Trophoblast cell (in vitro differentiated cells and primary cell): ENCODE measurements at regions not wholly inside any gene's neighbourhood (a gene's known extent, or its start where the extent isn't known, plus 50 kb on each side); places are given as distances from the start of the nearest gene placed in this dataset.

Source experiments
- DNase-seq, 2 donors: peaks; one replicate each; pipeline ENCODE4 v3.0.0-alpha.2; 2016
- H2AFZ ChIP-seq: 2 replicates; pipeline ENCODE4 v1.6.1; 2013; ENCODE audit warnings: low read length, moderate library complexity, mild to moderate bottlenecking; ENCODE audit not compliant: insufficient read depth, poor library complexity
- H2AK5ac ChIP-seq: 2 replicates; pipeline ENCODE4 v1.6.1; 2013; ENCODE audit warnings: mild to moderate bottlenecking, low read length
- H2BK120ac ChIP-seq: 2 replicates; pipeline ENCODE4 v1.6.1; 2013; ENCODE audit warnings: low read length, mild to moderate bottlenecking, moderate library complexity; ENCODE audit not compliant: insufficient read depth, poor library complexity
- H2BK12ac ChIP-seq: 2 replicates; pipeline ENCODE4 v1.6.1; 2013; ENCODE audit warnings: mild to moderate bottlenecking, low read length, moderate library complexity
- H2BK5ac ChIP-seq: 2 replicates; pipeline ENCODE4 v1.6.1; 2013; ENCODE audit warnings: low read length, low read depth, moderate library complexity, mild to moderate bottlenecking; ENCODE audit not compliant: poor library complexity
- H3K14ac ChIP-seq: 2 replicates; pipeline ENCODE4 v1.6.1; 2013; ENCODE audit warnings: mild to moderate bottlenecking, low read length
- H3K18ac ChIP-seq: 2 replicates; pipeline ENCODE4 v1.6.1; 2013; ENCODE audit warnings: mild to moderate bottlenecking, low read length
- H3K23ac ChIP-seq: 2 replicates; pipeline ENCODE4 v1.6.1; 2013; ENCODE audit warnings: low read length
- H3K27ac ChIP-seq: 2 replicates; pipeline ENCODE4 v1.5.1; 2013; ENCODE audit warnings: low read depth, mild to moderate bottlenecking, inconsistent platforms, low read length, moderate library complexity
- H3K27me3 ChIP-seq: 2 replicates; pipeline ENCODE4 v1.6.1; 2013; ENCODE audit warnings: inconsistent platforms, mild to moderate bottlenecking, low read length, moderate library complexity; ENCODE audit not compliant: insufficient read depth
- H3K36me3 ChIP-seq, 2 experiments: 1 replicate in 1 of 2; 2 replicates in 1 of 2; pipeline ENCODE4 v1.6.1; 2013; ENCODE audit warnings: low read length in 2 of 2, mild to moderate bottlenecking in 2 of 2, moderate library complexity in 1 of 2; ENCODE audit not compliant: insufficient read depth in 2 of 2, control insufficient read depth in 1 of 2
- H3K4ac ChIP-seq: 2 replicates; pipeline ENCODE4 v1.6.1; 2013; ENCODE audit warnings: low read depth, mild to moderate bottlenecking, low read length, moderate library complexity
- H3K4me1 ChIP-seq, 2 experiments: 1 replicate in 1 of 2; 2 replicates in 1 of 2; pipeline ENCODE4 v1.6.1; 2013; ENCODE audit warnings: low read length in 2 of 2, mild to moderate bottlenecking in 2 of 2, moderate library complexity in 1 of 2; ENCODE audit not compliant: insufficient read depth in 2 of 2, control insufficient read depth in 1 of 2
- H3K4me2 ChIP-seq: 2 replicates; pipeline ENCODE4 v1.6.1; 2013; ENCODE audit warnings: inconsistent platforms, mild to moderate bottlenecking, low read length, moderate library complexity
- H3K4me3 ChIP-seq: 2 replicates; pipeline ENCODE4 v1.5.1; 2013; ENCODE audit warnings: mild to moderate bottlenecking, low read depth, low read length, inconsistent platforms
- H3K79me1 ChIP-seq: one replicate; pipeline ENCODE4 v1.6.1; 2013; ENCODE audit warnings: low read length
- H3K79me2 ChIP-seq: 2 replicates; pipeline ENCODE4 v1.6.1; 2013; ENCODE audit warnings: low read length, mild to moderate bottlenecking; ENCODE audit not compliant: control insufficient read depth, insufficient read depth, poor library complexity
- H3K9ac ChIP-seq: 2 replicates; pipeline ENCODE4 v1.6.1; 2013; ENCODE audit warnings: mild to moderate bottlenecking, low read length
- H3K9me3 ChIP-seq: 2 replicates; pipeline ENCODE4 v1.6.1; 2013; ENCODE audit warnings: low read depth, mild to moderate bottlenecking, control low read depth, inconsistent platforms, low read length; ENCODE audit not compliant: insufficient read depth
- H4K12ac ChIP-seq: 2 replicates; pipeline ENCODE4 v1.6.1; 2013; ENCODE audit warnings: low read depth, mild to moderate bottlenecking, low read length, moderate library complexity
- H4K8ac ChIP-seq: 2 replicates; pipeline ENCODE4 v1.6.1; 2013; ENCODE audit warnings: low read depth, mild to moderate bottlenecking, low read length, moderate library complexity
- H4K91ac ChIP-seq: one replicate; pipeline ENCODE4 v1.6.1; 2013; ENCODE audit warnings: low read depth, mild to moderate bottlenecking, low read length, moderate library complexity
- WGBS: extraction: QIAGEN DNeasy Blood & Tissue Kit; methylation state at CpG from one replicate; pipeline ENCODE4 v1.1.7; 2013; ENCODE audit warnings: missing lambda C conversion rate; ENCODE audit not compliant: insufficient read length, insufficient coverage; ENCODE audit errors: extremely low coverage; 5-methylcytosine and 5-hydroxymethylcytosine counted together

DNA sequence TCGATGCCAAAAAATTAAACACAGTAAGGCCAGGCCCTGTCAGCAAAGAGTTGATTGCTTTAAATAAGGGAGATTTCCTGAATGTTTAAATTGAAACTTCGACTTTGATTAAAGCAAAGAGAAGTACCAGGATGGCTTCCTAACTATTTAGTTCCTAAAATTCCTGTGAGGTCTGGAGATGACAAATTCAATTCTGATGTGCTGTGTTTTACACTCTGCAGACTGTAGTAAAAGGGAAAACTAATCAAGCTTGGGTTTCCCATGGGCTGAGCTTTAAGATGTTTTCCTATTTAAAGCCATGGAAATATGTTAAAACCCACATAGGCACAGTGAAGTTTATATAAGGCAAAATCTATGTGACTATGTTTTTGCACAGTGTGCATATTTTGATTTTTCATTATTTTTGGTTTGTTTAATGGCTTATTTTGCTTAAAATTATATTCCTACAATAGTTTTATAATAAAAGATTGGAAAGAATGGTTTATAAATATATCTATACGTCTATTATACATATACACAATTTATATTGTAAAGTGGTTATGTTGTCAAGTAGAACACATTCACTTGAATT lies 198.5 kb upstream of the EYA4 start:
- Histone ChIP-seq H2BK12ac (no peak overlapping the region), H2AFZ (no peak overlapping the region), H3K4me2 (no peak overlapping the region), H2BK5ac (no peak overlapping the region), H3K79me1 (no peaks in the 10 kb centered on the region), H3K23ac (no peak overlapping the region), H3K36me3 (no peaks in the 10 kb centered on the region), H3K4me3 (no peak overlapping the region), H3K9ac (no peak overlapping the region), H3K18ac (no peak overlapping the region), H3K27ac (no peak overlapping the region), H3K79me2 (no peaks in the 10 kb centered on the region), H3K9me3 (no peaks in the 10 kb centered on the region), H4K12ac (no peak overlapping the region), H4K91ac (no peak overlapping the region), H2AK5ac (no peak overlapping the region), H3K14ac (no peak overlapping the region), H3K4me1 (no peaks in the 10 kb centered on the region), H3K4ac (no peak overlapping the region), H4K8ac (no peak overlapping the region), H3K27me3 (no peaks in the 10 kb centered on the region), H2BK120ac (no peak overlapping the region)
- no peak for DNase-seq
- WGBS = no CpG with 5 or more reads among the region's 3 CpGs

DNA sequence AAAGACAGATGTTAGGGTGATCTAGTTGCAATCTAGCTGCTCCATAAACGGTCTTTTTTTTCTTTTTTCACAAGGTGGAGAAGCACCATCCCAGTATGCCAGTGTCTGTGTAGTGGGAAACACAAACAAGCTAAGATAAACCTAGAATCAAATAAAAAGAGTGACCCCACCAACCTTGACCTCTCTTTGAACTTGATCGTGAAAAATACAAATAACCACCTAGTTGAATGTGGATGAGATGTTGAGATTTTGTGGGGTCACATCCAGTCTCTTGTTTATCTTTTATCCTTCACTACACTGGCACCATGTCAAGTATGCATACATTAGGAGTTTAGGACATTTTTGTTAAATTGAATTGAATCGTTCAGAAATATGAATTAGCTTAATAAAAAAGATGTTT lies 194.6 kb upstream of the EYA4 start:
- H2AFZ ChIP-seq = no peak overlapping the region
- no peak overlapping the region for H2BK5ac ChIP-seq

DNA sequence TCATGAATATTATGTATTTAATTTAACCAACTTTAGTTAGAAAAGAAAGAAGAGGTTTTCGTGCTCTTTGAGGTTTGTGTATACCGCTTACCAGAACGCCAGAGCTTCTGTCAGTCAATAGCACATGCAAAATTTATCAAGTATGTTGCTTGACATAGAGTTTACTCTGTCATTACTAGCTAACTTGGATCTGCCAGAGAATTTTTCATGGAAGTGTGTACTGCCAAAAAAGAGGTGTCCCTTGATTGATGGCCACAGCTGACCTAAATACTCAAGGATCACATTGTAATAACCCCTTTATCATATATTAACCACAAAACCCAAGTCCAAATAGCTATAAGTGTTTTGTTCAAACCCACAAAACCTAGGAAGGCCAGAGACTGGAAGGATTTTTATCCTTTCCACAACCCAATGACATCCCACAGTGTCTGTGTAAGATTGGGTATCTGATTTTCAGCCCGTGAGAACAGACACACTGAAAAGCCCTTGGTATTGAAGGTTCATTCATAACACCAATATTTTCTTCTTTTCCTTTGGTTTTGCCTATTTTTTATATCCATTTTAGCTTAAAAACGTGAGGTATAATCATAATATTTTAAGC lies 194.0 kb upstream of the EYA4 start:
- Histone ChIP-seq H3K9me3 (no peaks in the 10 kb centered on the region), H3K18ac (no peak overlapping the region), H2BK120ac (no peak overlapping the region), H2AFZ (no peak overlapping the region), H3K27me3 (no peaks in the 10 kb centered on the region), H3K14ac (no peak overlapping the region), H3K4me3 (no peak overlapping the region), H2AK5ac (no peak overlapping the region), H2BK12ac (no peak overlapping the region), H4K91ac (no peak overlapping the region), H4K12ac (no peak overlapping the region), H3K79me2 (no peaks in the 10 kb centered on the region), H3K4me2 (no peak overlapping the region), H3K9ac (no peak overlapping the region), H3K27ac (no peak overlapping the region), H2BK5ac (no peak overlapping the region), H3K36me3 (no peaks in the 10 kb centered on the region), H3K23ac (no peak overlapping the region), H4K8ac (no peak overlapping the region), H3K4me1 (no peaks in the 10 kb centered on the region), H3K79me1 (no peaks in the 10 kb centered on the region), H3K4ac (no peak overlapping the region)
- DNase-seq = no peak
- no CpG with 5 or more reads among the region's 5 CpGs for WGBS

More for the DNA sequence above, 194.6 kb upstream of the EYA4 start:
- WGBS = no CpG with 5 or more reads among the region's 3 CpGs
- Histone ChIP-seq H3K36me3 (no peaks in the 10 kb centered on the region), H3K18ac (no peak overlapping the region), H2AK5ac (no peak overlapping the region), H3K23ac (no peak overlapping the region), H3K27ac (no peak overlapping the region), H3K4ac (no peak overlapping the region), H2BK12ac (no peak overlapping the region), H3K14ac (no peak overlapping the region), H3K4me2 (no peak overlapping the region), H4K12ac (no peak overlapping the region), H4K91ac (no peak overlapping the region), H3K79me2 (no peaks in the 10 kb centered on the region), H4K8ac (no peak overlapping the region), H3K4me3 (no peak overlapping the region), H3K4me1 (no peaks in the 10 kb centered on the region), H3K9ac (no peak overlapping the region), H2BK120ac (no peak overlapping the region), H3K27me3 (no peaks in the 10 kb centered on the region), H3K79me1 (no peaks in the 10 kb centered on the region), H3K9me3 (no peaks in the 10 kb centered on the region)
- no peak for DNase-seq

DNA sequence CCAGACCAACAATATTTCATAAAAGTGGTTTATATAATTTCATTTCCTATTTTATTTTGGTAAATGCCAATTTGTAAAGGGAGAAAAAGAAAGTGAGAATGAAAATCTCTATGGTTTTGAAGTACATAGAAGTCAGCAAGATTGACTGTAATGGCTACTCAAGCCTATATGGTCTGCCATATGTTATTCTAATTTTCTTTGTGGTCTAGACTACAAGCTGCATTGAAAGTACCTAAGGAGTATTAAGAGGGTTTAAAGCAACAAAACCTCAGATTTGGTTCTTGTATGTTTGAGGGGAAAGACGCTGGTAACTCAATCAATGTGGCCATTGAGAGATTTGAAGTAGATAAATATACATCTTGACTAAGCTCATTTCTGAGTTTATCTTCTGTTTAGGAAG lies 193.5 kb upstream of the EYA4 start:
- H3K79me2 ChIP-seq = no peaks in the 10 kb centered on the region

More for the DNA sequence above, 193.5 kb upstream of the EYA4 start:
- no peaks in the 10 kb centered on the region for H3K27me3 ChIP-seq
- no peak for DNase-seq
- H3K4me2 ChIP-seq = no peak overlapping the region
- H3K4me3 ChIP-seq = no peak overlapping the region
- no peaks in the 10 kb centered on the region for H3K79me1 ChIP-seq
- H3K4ac ChIP-seq = no peak overlapping the region
- H3K27ac ChIP-seq = no peak overlapping the region
- H3K14ac ChIP-seq = no peak overlapping the region
- WGBS = no CpG with 5 or more reads among the region's 1 CpG
- no peaks in the 10 kb centered on the region for H3K36me3 ChIP-seq
- no peak overlapping the region for H3K23ac ChIP-seq
- no peaks in the 10 kb centered on the region for H3K9me3 ChIP-seq
- H4K91ac ChIP-seq = no peak overlapping the region
- no peak overlapping the region for H2BK12ac ChIP-seq
- H4K8ac ChIP-seq = no peak overlapping the region
- no peaks in the 10 kb centered on the region for H3K4me1 ChIP-seq
- no peak overlapping the region for H4K12ac ChIP-seq
- no peak overlapping the region for H2BK5ac ChIP-seq
- H3K18ac ChIP-seq = no peak overlapping the region
- H2AK5ac ChIP-seq = no peak overlapping the region
- H3K9ac ChIP-seq = no peak overlapping the region
- no peak overlapping the region for H2BK120ac ChIP-seq
- H2AFZ ChIP-seq = no peak overlapping the region
